GM06990 (cell line): ENCODE measurements at regions not wholly inside any gene's neighbourhood (a gene's known extent, or its start where the extent isn't known, plus 50 kb on each side); places are given as distances from the start of the nearest gene placed in this dataset.

Source experiments
- DNase-seq: peaks from one replicate; pipeline ENCODE4 v3.0.0-alpha.2; 2011; ENCODE audit not compliant: insufficient read length; ENCODE audit errors: extremely low read depth
- H3K27me3 ChIP-seq: replicated peaks from 2 replicates; pipeline ENCODE4 v1.6.0; 2011; ENCODE audit warnings: low read length; ENCODE audit not compliant: control insufficient read depth, insufficient read depth
- H3K36me3 ChIP-seq: 2 replicates; pipeline ENCODE4 v1.5.1; 2011; ENCODE audit warnings: low read length; ENCODE audit not compliant: control insufficient read depth, insufficient read depth
- H3K4me3 ChIP-seq: replicated peaks from 2 replicates; pipeline ENCODE4 v1.5.1; 2011; ENCODE audit warnings: low read depth, mild to moderate bottlenecking, control low read depth, low read length
- CTCF ChIP-seq: IDR thresholded peaks from 2 replicates; pipeline ENCODE4 v1.5.1; 2011; ENCODE audit warnings: low read length, control low read depth, mild to moderate bottlenecking, inconsistent platforms; ENCODE audit not compliant: insufficient read depth, poor library complexity, severe bottlenecking

DNA sequence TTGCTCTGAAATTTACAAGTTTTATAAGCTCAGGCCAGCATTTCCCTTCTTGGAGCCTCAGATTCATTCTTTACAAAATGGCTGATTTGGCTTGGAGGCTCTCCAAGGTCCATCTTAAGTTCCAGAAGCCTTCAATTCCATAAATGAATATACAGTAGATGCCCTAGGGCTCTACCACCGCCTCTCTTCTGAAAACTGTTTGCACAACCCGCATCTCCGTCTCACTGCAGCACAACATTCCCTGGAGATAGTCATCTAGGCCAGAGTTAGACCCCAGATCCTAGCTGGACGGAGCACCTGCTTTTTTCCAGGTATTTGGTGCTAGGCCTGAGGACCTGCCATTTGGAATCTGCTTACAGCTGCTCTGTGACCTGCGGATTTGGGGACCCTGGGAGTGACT, 50.5 kb upstream of the NRP1 start:
- H3K36me3 ChIP-seq: no peaks in the 10 kb centered on the region
- H3K27me3 ChIP-seq: no peaks in the 10 kb centered on the region
- no peak for TF ChIP-seq CTCF
- no peak overlapping the region for H3K4me3 ChIP-seq
- DNase-seq: no peak
